Kidney epithelial cell (primary cell): ENCODE measurements at regions not wholly inside any gene's neighbourhood (a gene's known extent, or its start where the extent isn't known, plus 50 kb on each side); places are given as distances from the start of the nearest gene placed in this dataset.

Experiments
- DNase-seq: peaks from one replicate; pipeline ENCODE4 v3.0.0-alpha.2; 2010; ENCODE audit warnings: low read depth
- H3K27me3 ChIP-seq: 2 replicates; pipeline ENCODE4 v1.6.0; 2011; ENCODE audit warnings: low read length; ENCODE audit not compliant: control insufficient read depth, insufficient read depth
- H3K36me3 ChIP-seq: 2 replicates; pipeline ENCODE4 v1.5.1; 2011; ENCODE audit warnings: low read length; ENCODE audit not compliant: control insufficient read depth, insufficient read depth
- H3K4me3 ChIP-seq: 2 replicates; pipeline ENCODE4 v1.5.1; 2011; ENCODE audit warnings: low read depth, mild to moderate bottlenecking, control low read depth, low read length
- TF ChIP-seq, protein P1 (sequence below): IDR thresholded peaks from 2 replicates; pipeline ENCODE4 v1.5.1; 2011; ENCODE audit warnings: mild to moderate bottlenecking, moderate library complexity, low read length, control low read depth, inconsistent platforms; ENCODE audit not compliant: insufficient read depth, poor library complexity, severe bottlenecking

DNA sequence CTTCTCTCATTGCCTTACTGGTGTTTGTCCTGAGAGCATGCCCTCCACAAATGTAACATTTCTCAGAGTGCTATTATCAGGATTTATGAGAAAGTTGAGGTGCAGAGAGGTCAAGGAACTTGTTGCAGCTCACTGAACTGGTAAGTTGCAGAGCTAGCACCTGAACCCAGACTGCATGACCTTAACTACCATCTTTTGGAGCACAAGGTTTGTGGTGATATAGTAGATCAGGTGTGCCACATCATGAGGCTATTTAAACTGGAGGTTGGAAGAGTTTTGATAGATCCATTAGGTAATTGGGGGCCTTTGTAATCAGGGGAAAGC, 112.0 kb upstream of the CITED2 start:
- H3K36me3 ChIP-seq = no peaks in the 10 kb centered on the region
- DNase-seq = no peak
- TF ChIP-seq, protein P1, sequence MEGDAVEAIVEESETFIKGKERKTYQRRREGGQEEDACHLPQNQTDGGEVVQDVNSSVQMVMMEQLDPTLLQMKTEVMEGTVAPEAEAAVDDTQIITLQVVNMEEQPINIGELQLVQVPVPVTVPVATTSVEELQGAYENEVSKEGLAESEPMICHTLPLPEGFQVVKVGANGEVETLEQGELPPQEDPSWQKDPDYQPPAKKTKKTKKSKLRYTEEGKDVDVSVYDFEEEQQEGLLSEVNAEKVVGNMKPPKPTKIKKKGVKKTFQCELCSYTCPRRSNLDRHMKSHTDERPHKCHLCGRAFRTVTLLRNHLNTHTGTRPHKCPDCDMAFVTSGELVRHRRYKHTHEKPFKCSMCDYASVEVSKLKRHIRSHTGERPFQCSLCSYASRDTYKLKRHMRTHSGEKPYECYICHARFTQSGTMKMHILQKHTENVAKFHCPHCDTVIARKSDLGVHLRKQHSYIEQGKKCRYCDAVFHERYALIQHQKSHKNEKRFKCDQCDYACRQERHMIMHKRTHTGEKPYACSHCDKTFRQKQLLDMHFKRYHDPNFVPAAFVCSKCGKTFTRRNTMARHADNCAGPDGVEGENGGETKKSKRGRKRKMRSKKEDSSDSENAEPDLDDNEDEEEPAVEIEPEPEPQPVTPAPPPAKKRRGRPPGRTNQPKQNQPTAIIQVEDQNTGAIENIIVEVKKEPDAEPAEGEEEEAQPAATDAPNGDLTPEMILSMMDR = no peak
- no peaks in the 10 kb centered on the region for H3K27me3 ChIP-seq
- no peak overlapping the region for H3K4me3 ChIP-seq

DNA sequence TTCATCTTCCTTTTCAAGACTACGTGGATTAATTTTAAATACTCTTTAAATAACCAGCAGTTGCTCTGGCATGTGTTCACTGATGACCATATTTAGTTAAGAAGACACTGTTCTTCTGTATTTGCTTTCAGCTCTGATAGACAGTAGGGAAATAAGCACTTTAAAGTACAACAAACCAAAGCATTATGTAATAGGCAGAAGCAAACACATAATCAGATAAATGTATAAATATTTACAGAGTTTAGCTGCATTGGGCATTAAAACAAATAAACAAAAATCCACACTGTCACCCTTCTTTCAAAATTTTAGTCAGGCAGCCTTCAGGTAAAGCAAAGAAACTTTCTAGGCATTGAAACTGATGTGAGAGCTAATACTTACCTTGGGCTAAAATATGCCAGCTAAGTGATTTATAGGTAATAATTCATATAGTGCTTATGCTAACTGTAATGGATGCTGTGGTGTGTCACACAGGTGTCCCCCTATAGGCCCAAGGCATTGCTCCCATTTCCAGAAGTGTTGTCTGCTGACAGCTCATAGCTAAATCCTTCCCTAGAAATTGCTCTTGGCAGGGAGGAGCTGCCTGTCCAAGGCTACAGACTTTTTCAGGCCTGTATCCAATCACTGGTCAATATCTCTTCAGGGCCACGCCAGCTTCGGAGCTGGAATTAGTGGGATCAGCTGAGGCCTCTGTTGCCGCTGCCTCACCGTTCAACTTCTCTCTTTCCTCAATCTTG, 111.5 kb upstream of the CITED2 start:
- TF ChIP-seq, protein P1 = no peak
- Histone ChIP-seq H3K36me3 (no peaks in the 10 kb centered on the region), H3K4me3 (no peak overlapping the region), H3K27me3 (no peaks in the 10 kb centered on the region)
- DNase-seq = no peak

DNA sequence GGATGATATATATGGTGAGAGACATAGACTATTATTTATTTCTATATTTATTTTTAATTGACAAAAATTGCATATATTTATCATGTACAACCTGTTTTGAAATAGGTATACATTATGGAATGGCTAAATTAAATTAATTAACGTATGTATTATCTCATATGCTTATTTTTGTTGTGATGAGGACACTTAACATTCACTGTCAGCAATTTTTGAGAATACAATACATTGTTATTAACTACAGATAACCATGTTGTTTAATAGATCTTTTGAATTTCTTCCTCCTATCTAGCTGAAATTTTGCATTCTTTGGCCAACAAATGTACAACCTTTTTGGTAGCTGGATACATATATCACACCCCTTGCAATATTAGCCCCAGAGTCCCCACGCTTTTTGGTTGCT, 110.7 kb upstream of the CITED2 start:
- Histone ChIP-seq H3K36me3 (no peaks in the 10 kb centered on the region), H3K4me3 (no peak overlapping the region), H3K27me3 (no peaks in the 10 kb centered on the region)
- no peak for DNase-seq
- TF ChIP-seq, protein P1 = no peak

DNA sequence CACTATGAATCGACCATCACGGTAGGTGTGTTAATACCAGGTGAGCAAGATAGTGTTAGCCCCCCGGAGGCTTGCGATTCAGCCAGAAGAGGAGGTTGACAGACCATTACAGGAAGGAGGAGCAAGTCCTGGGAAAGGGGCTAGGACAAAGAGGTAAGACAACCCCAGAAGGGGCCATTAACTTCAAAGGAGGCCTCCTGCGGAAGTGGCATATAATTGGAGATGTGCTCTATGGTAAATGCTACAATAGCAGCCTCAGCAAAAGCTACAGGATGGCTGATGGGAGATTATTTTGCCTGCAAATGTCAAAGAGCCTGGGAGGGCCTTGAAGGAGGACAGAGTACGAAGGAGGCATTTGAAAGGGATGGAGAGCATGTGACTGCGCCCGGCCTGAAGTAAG, 108.6 kb upstream of the CITED2 start:
- no peak for DNase-seq
- Histone ChIP-seq H3K4me3 (no peak overlapping the region), H3K27me3 (no peaks in the 10 kb centered on the region), H3K36me3 (no peaks in the 10 kb centered on the region)
- TF ChIP-seq, protein P1 = no peak

DNA sequence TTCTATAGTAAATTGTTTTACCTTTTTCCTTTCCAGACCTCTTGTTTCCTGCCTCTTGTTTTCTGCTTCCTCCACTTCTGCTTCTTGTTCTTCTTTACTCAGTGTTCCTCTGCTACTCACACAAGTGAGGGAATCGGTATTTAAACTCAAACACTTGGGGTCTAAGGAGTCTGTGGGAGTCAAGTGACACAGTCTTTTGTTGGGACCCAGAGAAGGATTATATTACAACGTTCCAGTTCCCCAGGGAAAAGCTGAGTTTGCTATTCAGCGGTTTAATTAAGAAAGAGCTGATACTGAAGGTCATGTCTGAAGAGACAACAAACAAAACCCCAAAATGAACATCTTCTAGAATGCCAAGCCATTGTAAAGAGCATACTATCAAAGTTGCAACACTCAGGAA, 107.8 kb upstream of the CITED2 start:
- DNase-seq = no peak
- TF ChIP-seq, protein P1 = no peak
- Histone ChIP-seq H3K27me3 (no peaks in the 10 kb centered on the region), H3K36me3 (no peaks in the 10 kb centered on the region), H3K4me3 (no peak overlapping the region)

DNA sequence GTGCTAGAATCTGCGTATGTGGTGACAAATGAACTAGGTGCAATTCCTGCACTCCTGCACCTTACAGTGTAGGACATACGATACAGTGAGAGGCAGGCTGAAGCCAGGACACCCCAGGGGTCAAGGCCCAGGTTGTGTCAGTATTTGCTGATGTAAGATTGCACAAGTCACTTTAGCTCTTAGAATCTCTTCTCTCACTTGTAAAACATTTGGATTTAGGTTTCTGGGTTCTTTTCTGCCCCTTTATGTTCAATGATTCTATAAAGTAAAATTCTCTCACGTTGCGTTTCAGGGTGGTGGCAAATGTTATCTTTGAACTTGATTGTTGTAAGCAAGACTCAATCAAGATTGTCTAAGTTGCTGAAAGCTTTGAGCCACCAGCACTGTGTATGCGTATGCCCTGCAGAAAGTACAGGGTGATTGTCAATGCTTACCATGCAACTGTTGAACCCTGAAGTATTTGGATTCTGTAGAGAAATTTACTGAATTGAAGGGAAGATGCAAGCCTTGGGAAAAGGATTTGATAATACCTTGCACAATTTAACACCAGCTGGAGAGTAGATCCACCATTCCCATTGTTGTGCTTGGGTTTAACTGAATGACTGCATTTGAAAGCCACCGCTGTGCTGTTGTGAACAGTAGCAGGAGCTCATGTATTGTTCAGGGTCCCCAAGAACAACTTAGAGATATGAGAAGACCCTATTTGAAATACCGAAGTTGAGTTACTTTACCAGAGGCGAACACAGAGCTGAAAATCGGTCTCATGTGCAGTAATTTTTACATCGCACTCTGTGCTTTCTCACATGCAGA, 106.1 kb upstream of the CITED2 start:
- Histone ChIP-seq H3K36me3 (no peaks in the 10 kb centered on the region), H3K27me3 (no peaks in the 10 kb centered on the region), H3K4me3 (no peak overlapping the region)
- DNase-seq = no peak
- TF ChIP-seq, protein P1 = no peak
